ENCODE measurements at regions not wholly inside any gene's neighbourhood (a gene's known extent, or its start where the extent isn't known, plus 50 kb on each side); places are given as distances from the start of the nearest gene placed in this dataset.

DNA sequence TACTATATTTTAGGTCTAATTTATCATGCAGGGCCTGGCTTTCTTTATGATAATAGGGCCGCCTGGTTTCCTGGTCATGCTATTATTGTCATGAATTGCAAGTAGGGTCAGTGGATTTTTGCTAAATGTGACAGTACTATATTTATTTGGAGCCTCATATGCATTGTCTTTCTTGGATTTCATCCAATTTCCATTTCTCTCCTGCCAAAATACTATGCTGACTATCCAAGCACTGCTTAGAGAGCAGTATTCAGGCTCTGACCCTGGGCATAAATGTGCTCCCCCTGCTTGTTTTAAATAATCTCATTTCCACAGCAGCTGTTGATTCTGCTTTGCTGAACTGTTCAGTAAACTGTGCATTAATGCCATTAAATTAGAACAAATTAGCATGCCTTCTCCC, 269.3 kb downstream of the GPM6A start (continued):
- TF ChIP-seq ZFP69B (tag by site-specific recombination; IDR thresholded peaks at IDR 0.05) = no peak
- TF ChIP-seq ZNF548 (tag by site-specific recombination; IDR thresholded peaks at IDR 0.05) = no peak
- TF ChIP-seq, protein P1, sequence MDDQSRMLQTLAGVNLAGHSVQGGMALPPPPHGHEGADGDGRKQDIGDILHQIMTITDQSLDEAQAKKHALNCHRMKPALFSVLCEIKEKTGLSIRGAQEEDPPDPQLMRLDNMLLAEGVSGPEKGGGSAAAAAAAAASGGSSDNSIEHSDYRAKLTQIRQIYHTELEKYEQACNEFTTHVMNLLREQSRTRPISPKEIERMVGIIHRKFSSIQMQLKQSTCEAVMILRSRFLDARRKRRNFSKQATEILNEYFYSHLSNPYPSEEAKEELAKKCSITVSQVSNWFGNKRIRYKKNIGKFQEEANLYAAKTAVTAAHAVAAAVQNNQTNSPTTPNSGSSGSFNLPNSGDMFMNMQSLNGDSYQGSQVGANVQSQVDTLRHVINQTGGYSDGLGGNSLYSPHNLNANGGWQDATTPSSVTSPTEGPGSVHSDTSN (CRISPR knock-in tag; IDR thresholded peaks at IDR 0.05) = no peak
- TF ChIP-seq ZBTB48 (tag by site-specific recombination; IDR thresholded peaks at IDR 0.05) = no peak

DNA sequence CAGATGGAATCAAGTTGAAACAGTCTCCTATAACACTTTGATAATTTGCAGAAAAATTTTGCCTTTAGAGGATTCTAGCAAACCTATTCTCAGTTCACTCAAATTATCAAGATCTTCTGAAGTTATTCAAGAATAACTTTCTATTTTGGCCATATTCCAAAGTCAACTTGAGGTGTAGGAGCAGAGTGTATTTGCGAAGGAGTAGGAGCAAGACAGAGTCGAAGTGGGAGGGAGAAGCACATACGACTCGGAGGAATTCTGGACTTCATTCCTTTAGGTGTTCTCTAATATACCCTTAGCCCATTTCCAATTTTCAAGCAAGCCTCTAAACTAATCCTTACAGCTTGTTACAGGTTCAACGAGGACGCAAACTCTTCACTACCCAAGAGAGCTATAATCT, 252.9 kb downstream of the GPM6A start:
- H3K4me3 ChIP-seq (ENCODE audit: low read depth, low read length) = no peak overlapping the region
- TF ChIP-seq OSR2 (tag by site-specific recombination; IDR thresholded peaks at IDR 0.05) (no peak), HOXC10 (CRISPR knock-in tag; IDR thresholded peaks at IDR 0.05) (no peak), ZNF792 (tag by site-specific recombination; IDR thresholded peaks at IDR 0.05) (no peak)
- H3K27ac ChIP-seq (ENCODE audit: extremely low read depth, low read depth, low read length) = no peak overlapping the region
- ChIA-PET CTCF (interaction anchor here (0.5 to 1.3 kb wide), 2 partner anchors 254 to 332 kb away, joined by 3 to 4 read pairs; no protein-coding TSS in a partner anchor), POLR2A (no interaction called here)
- no peaks in the 10 kb centered on the region for H3K4me1 ChIP-seq (ENCODE audit: control insufficient read depth, insufficient read depth, low read length)
- no peaks in the 10 kb centered on the region for H3K9me3 ChIP-seq (ENCODE audit: control insufficient read depth, insufficient read depth, low read depth, low read length)
- H3K36me3 ChIP-seq (ENCODE audit: control insufficient read depth in 2 of 2, insufficient read depth in 1 of 2, low read length in 2 of 2) = no peaks in the 10 kb centered on the region

DNA sequence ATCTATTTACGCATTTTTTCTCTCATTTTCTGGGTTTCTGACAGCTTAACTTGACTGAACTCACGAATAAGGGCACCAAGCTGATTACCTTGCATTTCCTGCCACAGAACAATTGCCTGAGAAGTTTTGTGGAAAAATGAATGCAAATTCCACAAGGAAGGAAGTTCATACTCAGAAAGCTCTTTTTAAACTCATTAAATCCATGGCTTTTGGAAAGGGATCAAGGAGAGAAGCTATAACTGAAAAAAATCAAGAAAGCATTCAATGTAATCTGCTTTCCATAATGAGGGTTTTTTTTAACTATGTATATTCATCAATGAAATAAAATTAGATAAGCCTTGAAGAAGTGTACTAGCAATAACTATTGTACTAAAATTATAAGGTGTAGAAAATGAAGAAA, 252.5 kb downstream of the GPM6A start:
- H3K27ac ChIP-seq (ENCODE audit: extremely low read depth, low read depth, low read length) = no peak overlapping the region
- CTCF ChIA-PET = interaction anchor here (0.5 to 1.3 kb wide), 2 partner anchors 254 to 332 kb away, joined by 3 to 4 read pairs; no protein-coding TSS in a partner anchor

DNA sequence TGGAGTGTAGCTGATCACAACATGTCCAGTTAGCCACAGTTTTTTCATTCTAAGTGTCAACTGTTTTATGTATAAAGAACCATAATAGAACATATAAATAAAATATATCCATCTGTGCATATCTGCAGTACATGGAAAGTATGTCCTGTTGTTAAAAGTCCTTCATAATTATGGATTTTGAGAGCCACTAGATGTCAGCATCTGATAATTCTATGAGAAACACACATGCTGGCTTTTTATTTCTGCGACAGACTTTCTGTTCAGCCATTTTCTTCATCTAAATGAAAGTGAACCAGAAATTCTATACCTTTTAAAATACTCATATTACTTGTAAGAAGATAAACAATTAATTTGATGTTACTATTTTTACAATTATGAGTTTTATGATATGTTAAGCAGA, 251.5 kb downstream of the GPM6A start:
- Histone ChIP-seq H3K36me3 (ENCODE audit: control insufficient read depth in 2 of 2, insufficient read depth in 1 of 2, low read length in 2 of 2) (no peaks in the 10 kb centered on the region), H3K4me3 (ENCODE audit: low read depth, low read length) (no peak overlapping the region), H3K4me1 (ENCODE audit: control insufficient read depth, insufficient read depth, low read length) (no peaks in the 10 kb centered on the region), H3K27ac (ENCODE audit: extremely low read depth, low read depth, low read length) (no peak overlapping the region), H3K9me3 (ENCODE audit: control insufficient read depth, insufficient read depth, low read depth, low read length) (no peaks in the 10 kb centered on the region)
- TF ChIP-seq ZNF654 (tag by site-specific recombination; IDR thresholded peaks at IDR 0.05; ENCODE audit: low read depth) (peak; percentile 70), GLI2 (tag by site-specific recombination; IDR thresholded peaks at IDR 0.05; ENCODE audit: borderline replicate concordance, low read depth) (no peak)
- ChIA-PET CTCF (interaction anchor here (0.6 to 1.3 kb wide), 2 partner anchors 111 to 331 kb away, joined by 3 read pairs; no protein-coding TSS in a partner anchor), POLR2A (no interaction called here)

More for the DNA sequence above, 252.5 kb downstream of the GPM6A start:
- POLR2A ChIA-PET = no interaction called here
- H3K4me1 ChIP-seq (ENCODE audit: control insufficient read depth, insufficient read depth, low read length) = no peaks in the 10 kb centered on the region
- H3K9me3 ChIP-seq (ENCODE audit: control insufficient read depth, insufficient read depth, low read depth, low read length) = no peaks in the 10 kb centered on the region
- TF ChIP-seq, protein P2, sequence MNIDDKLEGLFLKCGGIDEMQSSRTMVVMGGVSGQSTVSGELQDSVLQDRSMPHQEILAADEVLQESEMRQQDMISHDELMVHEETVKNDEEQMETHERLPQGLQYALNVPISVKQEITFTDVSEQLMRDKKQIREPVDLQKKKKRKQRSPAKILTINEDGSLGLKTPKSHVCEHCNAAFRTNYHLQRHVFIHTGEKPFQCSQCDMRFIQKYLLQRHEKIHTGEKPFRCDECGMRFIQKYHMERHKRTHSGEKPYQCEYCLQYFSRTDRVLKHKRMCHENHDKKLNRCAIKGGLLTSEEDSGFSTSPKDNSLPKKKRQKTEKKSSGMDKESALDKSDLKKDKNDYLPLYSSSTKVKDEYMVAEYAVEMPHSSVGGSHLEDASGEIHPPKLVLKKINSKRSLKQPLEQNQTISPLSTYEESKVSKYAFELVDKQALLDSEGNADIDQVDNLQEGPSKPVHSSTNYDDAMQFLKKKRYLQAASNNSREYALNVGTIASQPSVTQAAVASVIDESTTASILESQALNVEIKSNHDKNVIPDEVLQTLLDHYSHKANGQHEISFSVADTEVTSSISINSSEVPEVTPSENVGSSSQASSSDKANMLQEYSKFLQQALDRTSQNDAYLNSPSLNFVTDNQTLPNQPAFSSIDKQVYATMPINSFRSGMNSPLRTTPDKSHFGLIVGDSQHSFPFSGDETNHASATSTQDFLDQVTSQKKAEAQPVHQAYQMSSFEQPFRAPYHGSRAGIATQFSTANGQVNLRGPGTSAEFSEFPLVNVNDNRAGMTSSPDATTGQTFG (tag by site-specific recombination; IDR thresholded peaks at IDR 0.05; ENCODE audit: borderline replicate concordance) = no peak
- TF ChIP-seq ZNF501 (tag by site-specific recombination; IDR thresholded peaks at IDR 0.05) (no peak), ZNF843 (tag by site-specific recombination; IDR thresholded peaks at IDR 0.05) (no peak), ZFP3 (tag by site-specific recombination; IDR thresholded peaks at IDR 0.05; ENCODE audit: low read depth) (no peak)
- no peaks in the 10 kb centered on the region for H3K36me3 ChIP-seq (ENCODE audit: control insufficient read depth in 2 of 2, insufficient read depth in 1 of 2, low read length in 2 of 2)
- H3K4me3 ChIP-seq (ENCODE audit: low read depth, low read length) = no peak overlapping the region

DNA sequence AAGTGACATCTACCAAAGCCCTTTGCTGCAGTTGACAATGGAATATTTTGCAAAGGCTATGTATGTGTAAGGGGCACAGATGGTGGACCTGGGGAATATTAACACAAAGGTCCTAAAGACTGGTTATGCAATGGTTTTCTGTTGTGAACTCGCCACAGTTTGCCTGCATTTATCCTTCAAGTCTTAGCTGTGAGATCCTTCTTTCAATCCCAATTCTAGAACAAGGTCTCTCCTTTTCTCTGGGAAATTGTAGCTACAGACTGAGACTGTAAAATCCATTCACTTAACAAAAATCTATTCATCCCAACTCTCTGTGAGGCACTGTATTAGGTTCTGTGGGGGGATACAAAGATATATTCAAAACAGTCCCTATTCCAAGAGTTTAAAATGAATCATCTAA, 250.4 kb downstream of the GPM6A start:
- POLR2A ChIA-PET = no interaction called here
- Histone ChIP-seq H3K9me3 (ENCODE audit: control insufficient read depth, insufficient read depth, low read depth, low read length) (no peaks in the 10 kb centered on the region), H3K4me3 (ENCODE audit: low read depth, low read length) (no peak overlapping the region), H3K4me1 (ENCODE audit: control insufficient read depth, insufficient read depth, low read length) (no peaks in the 10 kb centered on the region), H3K27ac (ENCODE audit: extremely low read depth, low read depth, low read length) (no peak overlapping the region), H3K36me3 (ENCODE audit: control insufficient read depth in 2 of 2, insufficient read depth in 1 of 2, low read length in 2 of 2) (no peaks in the 10 kb centered on the region)
- CTCF ChIA-PET = no interaction called here
- no peak for TF ChIP-seq ZNF221 (tag by site-specific recombination; IDR thresholded peaks at IDR 0.05; ENCODE audit: borderline replicate concordance)
- TF ChIP-seq ZBTB20 (tag by site-specific recombination; IDR thresholded peaks at IDR 0.05) = no peak
- no peak for TF ChIP-seq ZNF24 (tag by site-specific recombination; IDR thresholded peaks at IDR 0.05)
- no peak for TF ChIP-seq ZBTB8A (tag by site-specific recombination; IDR thresholded peaks at IDR 0.05)

Data from HEK293 (cell line).